KOPT-K1 (cell line): ENCODE measurements at regions not wholly inside any gene's neighbourhood (a gene's known extent, or its start where the extent isn't known, plus 50 kb on each side); places are given as distances from the start of the nearest gene placed in this dataset.

Experiments used
- H3K27ac ChIP-seq: fragments of 200-600 bp; sonication (generic); 2 replicates; pipeline ENCODE4 v1.5.1; 2016; ENCODE audit warnings: antibody characterized with exemption, mild to moderate bottlenecking, low read depth, low read length; ENCODE audit not compliant: poor library complexity, severe bottlenecking
- H3K36me3 ChIP-seq: fragments of 200-600 bp; sonication (generic); 2 replicates; pipeline ENCODE4 v1.5.1; 2017; ENCODE audit warnings: antibody characterized with exemption, mild to moderate bottlenecking, low read length, moderate library complexity; ENCODE audit not compliant: insufficient read depth
- H3K9me3 ChIP-seq: fragments of 200-600 bp; sonication (generic); 2 replicates; pipeline ENCODE4 v1.5.1; 2017; ENCODE audit warnings: antibody characterized with exemption, low read length, mild to moderate bottlenecking; ENCODE audit not compliant: insufficient read depth, poor library complexity, severe bottlenecking

DNA sequence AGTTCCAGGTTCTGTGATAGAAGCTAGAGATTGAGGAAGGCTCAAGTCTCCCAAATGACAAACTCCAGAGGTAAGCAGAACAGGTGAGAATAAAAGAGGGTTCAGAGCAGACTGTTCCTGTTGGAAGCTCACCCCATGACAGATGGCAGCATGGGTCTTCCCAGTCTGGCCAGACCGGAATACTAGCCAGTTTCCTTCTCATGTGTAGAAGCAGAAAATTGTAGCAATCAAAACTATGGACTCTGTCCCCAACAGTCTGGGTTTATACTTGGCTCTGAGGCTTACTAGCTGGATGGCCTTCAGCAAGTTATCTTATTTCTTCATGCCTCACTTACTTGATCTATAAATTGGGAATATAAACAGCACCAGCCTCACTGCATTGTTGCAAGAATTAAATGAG lies 494.8 kb downstream of the MN1 start:
- no peaks in the 10 kb centered on the region for H3K36me3 ChIP-seq
- H3K9me3 ChIP-seq: peaks cover 14% of the 10 kb centered on the region
- H3K27ac ChIP-seq: no peak overlapping the region

DNA sequence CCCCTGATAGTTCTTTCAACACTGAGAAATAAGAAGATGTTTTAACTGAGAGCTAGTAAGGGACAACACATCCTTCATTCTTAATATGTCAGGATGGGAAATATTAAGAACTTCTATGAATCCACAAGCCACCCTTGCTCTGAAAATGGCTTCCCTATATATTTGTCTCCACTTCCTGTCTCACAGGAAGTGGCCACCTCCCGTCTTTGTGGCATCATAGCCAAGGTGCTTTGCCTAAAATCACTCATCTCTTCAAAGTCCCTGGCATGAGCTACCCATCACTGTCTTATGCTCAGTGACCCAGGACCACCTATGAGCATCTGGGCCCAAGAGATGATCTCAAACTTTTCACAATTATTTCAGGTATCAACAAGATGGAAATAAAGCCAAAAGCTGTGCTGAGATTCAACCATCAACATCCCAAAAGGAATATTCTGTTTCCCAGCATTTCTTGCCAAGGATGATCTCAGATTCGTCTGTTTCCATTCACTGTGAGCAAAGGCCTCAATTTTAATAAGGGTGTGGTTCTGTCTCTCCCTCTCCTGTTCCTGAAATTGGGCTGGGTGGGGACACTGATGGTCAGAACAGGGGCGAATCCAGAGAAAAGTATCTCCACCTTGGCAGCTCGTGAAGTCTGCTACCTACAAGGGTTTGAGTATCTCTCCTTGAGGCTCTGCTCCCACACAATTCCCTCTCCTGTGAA lies 493.9 kb downstream of the MN1 start:
- no peak overlapping the region for H3K27ac ChIP-seq
- no peaks in the 10 kb centered on the region for H3K36me3 ChIP-seq
- H3K9me3 ChIP-seq: peaks cover 14% of the 10 kb centered on the region

DNA sequence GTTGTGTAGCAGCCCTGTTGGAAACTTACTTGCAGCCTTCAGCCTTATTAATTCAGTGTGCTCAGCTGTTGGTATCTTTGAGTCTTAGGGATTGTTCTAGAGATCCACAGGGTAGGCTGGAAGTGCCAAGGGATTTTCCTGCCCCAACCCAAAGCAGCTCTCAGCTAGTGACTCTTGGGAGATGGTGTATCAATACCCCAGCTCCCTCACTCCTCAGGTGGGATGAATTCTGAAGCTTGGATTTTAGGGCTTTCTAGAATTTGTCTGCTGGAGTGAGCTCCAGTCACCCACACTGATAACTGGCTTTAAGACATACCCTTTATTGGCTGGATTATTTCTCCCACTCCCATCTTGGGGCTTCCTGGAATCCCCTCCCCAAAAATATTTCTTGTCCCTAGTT lies 493.0 kb downstream of the MN1 start:
- no peak overlapping the region for H3K27ac ChIP-seq
- H3K9me3 ChIP-seq: peaks cover 14% of the 10 kb centered on the region
- H3K36me3 ChIP-seq: no peaks in the 10 kb centered on the region

DNA sequence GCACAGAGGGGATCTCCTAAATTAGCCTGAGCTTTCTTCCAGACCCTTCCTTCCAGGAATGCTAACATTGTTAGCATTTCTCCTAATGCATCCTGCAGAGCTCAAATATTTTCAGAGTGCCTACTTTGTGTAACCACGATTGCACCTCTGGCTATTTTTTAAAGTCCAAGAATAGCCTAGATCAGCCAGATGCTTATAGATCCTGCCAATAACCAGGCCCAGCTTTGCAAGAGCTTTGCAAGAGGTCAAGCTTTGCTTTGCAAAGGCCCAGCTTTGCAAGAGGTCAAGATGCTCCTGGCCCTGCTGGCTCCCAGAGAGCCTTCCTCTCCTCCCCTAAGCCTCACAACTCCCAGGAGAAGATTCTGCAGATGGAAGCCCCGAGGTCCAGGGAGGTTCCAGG lies 491.9 kb downstream of the MN1 start:
- H3K9me3 ChIP-seq: peaks cover 14% of the 10 kb centered on the region

DNA sequence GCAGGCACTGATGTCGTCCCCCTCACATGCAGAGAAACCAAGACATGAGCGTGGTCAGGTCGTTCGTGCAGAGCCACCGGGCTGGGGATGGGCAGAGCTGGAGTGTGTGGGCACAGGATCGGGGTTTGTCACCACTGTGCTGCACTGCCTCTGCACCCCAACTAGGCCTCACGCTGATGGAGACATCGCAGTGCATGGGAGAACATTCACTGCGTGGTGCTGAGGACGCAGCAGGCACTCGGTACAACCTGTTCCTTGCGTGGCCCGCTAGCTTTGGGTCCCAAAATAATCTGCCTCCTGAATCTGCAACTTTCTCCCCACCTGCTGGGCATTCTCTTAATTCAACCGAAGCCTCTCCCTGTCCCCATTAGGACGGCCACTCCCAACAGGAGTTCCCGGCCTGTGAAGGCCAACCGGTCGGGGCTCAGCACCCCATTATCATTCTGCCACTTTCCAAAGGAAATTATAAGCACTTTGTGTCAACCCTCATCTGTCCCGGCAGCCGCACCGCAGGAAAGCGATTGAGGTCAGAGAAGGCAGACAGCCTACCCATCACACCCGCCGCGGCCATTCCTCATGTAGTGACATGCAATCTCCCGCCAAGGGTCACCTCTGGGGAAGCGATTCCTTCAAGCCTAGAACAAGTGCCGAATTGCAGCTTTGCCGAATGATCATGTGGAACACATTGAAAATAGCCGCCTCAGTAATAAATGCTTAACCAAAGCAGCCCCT lies 490.4 kb downstream of the MN1 start:
- Histone ChIP-seq H3K9me3 (peaks cover 14% of the 10 kb centered on the region), H3K36me3 (no peaks in the 10 kb centered on the region), H3K27ac (no peak overlapping the region)

More for the DNA sequence above, 491.9 kb downstream of the MN1 start:
- Histone ChIP-seq H3K27ac (no peak overlapping the region), H3K36me3 (no peaks in the 10 kb centered on the region)

DNA sequence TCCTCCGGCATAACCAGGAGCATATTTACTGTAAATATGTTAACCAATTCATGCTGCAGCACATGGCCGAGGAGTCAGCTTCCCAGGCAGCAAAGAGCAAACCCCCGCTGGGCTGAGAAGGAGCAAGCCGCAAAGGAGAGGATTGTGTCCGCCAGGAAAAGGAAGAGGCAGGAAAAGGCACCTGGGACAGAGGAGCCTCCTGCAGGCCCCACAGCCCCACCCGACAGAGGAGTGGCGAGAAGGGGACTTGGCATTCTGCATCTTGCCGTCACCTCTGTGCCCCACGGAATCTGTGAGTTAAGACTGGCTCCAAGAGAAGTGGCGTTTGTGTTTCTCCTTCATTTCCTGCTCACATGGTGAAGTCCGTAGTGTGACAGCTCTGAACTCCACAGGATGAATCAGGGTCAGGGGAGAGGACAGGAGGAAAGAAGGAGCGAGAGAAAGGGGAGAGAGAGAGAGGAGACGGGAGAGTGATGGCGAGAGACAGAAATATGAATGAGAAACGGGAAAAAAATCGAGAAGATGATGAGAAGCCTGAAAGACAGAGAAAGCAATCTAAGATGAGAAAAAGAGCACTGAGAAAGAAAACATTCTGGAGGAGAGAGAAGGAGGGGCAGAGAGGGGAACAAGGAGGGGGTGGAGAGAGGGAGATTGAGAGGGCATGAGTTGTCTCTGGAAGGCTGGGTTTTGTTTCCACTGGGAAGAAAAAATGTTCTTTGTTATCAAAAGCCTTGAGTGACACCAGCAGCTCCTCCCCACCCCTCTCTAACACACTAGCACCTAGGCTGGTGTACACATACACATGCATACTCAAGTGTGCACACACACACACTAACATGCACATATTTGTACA lies 489.6 kb downstream of the MN1 start:
- H3K36me3 ChIP-seq: no peaks in the 10 kb centered on the region
- peaks cover 14% of the 10 kb centered on the region for H3K9me3 ChIP-seq
- no peak overlapping the region for H3K27ac ChIP-seq

DNA sequence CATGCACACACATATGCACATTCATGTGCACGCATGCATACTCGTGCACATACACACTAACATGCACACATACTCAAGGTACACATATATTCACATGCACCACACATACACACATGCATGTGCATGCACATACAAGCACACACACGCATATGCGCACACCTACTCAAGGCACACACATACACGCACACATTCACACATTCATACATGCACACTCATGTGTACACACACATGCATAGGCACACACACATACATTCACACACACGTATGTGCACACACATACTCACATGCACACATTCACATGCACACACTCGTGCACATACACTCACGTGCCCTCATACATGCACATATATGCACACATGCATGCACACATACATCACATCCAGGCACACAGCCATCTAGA lies 489.0 kb downstream of the MN1 start:
- H3K27ac ChIP-seq: no peak overlapping the region
- H3K9me3 ChIP-seq: peaks cover 8% of the 10 kb centered on the region
- H3K36me3 ChIP-seq: no peaks in the 10 kb centered on the region

DNA sequence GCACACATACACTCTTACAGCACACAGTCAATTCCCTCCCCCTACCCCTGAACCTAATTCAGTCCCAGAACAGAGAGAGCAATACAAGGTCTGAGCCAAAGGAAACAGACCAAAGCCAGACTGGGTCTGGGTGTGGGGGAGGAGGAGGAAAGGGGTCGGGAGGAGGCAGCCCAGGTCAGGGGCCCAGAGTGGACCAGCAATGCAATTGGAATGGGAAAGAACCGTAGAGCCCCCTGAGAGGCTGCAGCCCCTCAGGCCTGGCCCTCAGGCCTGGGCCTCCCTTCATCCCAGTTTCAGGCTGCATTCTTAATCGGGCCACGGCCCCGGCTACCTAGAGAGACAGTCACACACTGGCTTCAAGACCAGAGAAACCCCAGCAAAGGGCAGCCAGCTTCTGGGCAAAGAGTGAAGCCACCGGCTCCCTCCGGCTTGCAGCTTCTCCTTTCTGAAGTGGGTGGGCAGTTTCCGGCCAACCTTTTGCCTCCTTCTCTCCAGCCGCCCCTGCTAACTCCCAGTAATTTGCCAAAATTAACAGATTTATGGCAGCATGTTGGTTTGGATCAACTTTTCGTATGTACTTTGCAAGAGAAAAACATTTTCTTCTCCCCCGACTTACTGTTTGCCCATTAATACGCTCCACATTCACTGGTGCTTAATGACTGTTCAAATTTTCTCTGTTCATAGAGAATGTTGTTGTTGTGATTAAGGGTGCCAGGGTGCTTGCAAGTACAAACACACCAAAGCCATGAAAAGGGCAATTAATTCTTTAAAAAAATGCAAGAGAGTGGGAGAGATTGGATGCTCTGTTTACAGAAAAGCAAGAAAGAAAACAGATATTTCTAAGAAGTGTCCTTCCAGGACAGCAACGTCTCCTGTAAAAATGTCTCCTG lies 488.3 kb downstream of the MN1 start:
- H3K27ac ChIP-seq: no peak overlapping the region
- H3K36me3 ChIP-seq: no peaks in the 10 kb centered on the region
- H3K9me3 ChIP-seq: peaks cover 2% of the 10 kb centered on the region

DNA sequence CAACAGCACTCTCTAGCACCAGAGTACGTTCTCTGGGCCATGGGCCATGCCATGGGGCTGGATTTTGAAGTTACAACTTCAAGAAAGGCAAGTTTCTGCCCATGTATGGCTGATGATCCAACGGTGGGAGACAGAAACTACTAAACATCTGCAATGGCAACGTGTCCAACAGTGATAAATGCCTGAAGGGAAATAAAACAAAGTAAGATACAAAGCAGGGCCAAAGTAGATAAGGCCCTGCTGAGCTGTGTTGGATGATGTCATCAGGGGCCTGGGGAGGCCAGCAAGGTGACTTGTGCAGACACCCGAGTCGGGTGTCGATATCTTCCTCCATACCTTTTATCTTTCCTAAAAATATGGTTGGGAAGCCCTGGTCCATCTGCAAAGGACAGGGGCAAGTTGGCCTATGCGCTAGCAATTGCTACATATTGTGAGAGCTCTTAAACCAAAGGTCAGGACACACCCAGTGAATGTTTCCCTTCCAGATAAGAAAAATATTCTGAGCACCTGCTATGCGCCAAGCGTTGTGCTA lies 487.2 kb downstream of the MN1 start:
- H3K27ac ChIP-seq: no peak overlapping the region
- no peaks in the 10 kb centered on the region for H3K36me3 ChIP-seq
- peaks cover 3% of the 10 kb centered on the region for H3K9me3 ChIP-seq

DNA sequence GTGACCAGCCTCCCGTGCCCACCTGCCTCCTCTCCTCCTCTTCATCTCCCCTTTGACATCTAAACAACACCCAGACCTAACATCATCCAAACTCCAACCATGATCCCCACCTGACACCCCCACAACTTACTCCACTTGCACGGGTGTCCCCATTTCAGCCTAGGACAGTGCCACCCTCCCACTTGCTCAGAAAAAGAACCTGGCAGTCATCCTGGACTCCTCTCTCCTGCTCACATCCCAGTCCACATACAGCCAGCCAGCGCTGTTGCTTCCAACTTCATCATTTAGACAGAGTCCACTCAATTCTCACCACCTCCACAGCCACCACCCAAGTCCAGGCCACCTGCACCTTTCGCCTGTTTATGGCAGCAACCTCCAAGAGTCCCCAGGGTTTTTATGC lies 485.7 kb downstream of the MN1 start:
- no peaks in the 10 kb centered on the region for H3K36me3 ChIP-seq
- H3K9me3 ChIP-seq: peaks cover 6% of the 10 kb centered on the region
- no peak overlapping the region for H3K27ac ChIP-seq

DNA sequence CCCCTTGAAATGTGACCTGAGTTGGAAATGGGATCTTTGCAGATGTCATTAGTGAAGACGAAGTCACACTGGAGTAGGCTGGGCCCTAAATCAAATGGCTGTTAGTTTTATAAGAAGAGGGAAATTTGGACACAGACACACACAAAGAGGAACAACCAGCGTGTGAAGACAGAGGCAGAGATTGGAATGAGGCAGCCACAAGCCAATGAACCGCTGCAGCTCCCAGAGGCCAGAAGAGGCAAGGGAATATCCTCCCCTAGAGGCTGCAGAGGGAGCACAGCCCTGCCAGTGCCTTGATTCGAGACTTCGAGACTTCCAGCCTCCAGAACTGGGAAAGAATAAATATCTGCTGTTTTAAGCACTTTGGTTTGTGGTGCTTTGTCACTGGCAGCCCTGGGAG lies 484.5 kb downstream of the MN1 start:
- Histone ChIP-seq H3K27ac (no peak overlapping the region), H3K36me3 (no peaks in the 10 kb centered on the region)

DNA sequence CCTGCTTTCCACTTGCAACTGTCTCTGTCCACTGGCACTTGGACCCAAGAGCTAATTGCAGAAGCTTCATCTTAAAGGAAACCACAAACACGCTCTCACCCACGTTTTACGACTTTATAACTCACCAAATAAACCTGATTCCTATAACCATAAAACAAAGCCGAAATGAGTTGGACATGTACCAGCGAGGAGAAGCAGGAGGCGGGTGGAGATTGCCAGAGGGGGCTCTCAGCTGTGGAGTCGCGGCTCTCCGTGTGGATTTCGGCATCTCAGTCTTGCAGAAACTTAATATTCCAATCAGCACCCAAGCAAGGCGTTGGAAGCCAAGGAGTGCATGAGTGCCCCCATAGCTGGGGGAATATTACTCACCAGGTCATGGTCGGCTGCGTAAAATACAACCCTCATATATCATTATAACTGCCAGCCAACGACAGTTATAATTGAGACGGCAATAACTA lies 483.6 kb downstream of the MN1 start:
- Histone ChIP-seq H3K27ac (no peak overlapping the region), H3K36me3 (no peaks in the 10 kb centered on the region), H3K9me3 (peaks cover 6% of the 10 kb centered on the region)

More for the DNA sequence above, 484.5 kb downstream of the MN1 start:
- H3K9me3 ChIP-seq: peaks cover 6% of the 10 kb centered on the region

DNA sequence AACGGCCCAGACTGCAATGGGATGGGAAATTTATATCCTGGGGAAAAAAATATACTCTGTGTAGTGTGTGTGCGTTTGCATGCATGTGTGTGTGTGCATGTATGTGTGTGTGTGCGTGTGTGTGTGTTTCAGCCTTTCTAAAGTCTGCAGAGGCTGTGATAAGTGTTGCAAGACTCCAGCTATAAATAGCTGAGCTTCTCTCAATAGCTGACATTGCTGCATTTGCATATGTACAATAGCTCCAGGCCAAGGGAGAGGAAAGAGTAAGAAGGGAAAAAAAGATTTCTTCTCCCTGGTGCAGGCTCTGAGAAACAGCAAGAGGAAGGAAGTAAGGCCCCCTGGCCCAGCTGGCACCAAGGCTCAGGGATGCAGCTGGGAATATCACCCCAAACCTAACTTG lies 483.0 kb downstream of the MN1 start:
- Histone ChIP-seq H3K36me3 (no peaks in the 10 kb centered on the region), H3K9me3 (peaks cover 6% of the 10 kb centered on the region), H3K27ac (no peak overlapping the region)

DNA sequence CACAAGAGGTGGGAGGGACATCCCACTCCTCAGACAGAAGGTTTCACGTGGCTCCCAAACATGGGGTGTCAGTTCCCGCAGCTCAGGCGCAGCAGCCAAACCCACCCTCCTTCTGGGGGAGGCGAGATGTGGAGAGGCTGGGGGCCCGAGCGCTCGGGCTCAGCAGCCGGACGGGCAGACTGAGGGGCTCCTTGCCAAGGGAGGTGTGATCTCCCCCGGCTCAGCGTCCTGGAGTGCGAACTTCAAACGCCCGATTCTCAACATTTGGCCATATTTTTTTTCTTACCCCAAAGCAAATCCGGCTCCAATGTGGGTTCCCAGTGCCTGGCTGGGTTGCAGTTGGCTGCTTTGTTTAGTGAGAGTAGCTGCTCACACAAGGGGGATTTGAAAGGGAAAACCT lies 477.9 kb downstream of the MN1 start:
- Histone ChIP-seq H3K9me3 (peaks cover 6% of the 10 kb centered on the region), H3K36me3 (no peaks in the 10 kb centered on the region), H3K27ac (no peak overlapping the region)
